SU-DHL-6 (cell line): ENCODE measurements at regions not wholly inside any gene's neighbourhood (a gene's known extent, or its start where the extent isn't known, plus 50 kb on each side); places are given as distances from the start of the nearest gene placed in this dataset.

Experiments used
- H2AFZ ChIP-seq: fragments of 200-600 bp; sonication (generic); 2 replicates; pipeline ENCODE4 v1.6.1; 2014; ENCODE audit warnings: low read depth, mild to moderate bottlenecking, moderate library complexity, mixed read lengths, antibody characterized with exemption, low read length; ENCODE audit not compliant: severe bottlenecking
- H3F3A ChIP-seq: fragments of 200-600 bp; shearing (Covaris generic); 2 replicates; pipeline ENCODE4 v1.6.0; 2016; ENCODE audit warnings: antibody characterized with exemption, mild to moderate bottlenecking; ENCODE audit not compliant: insufficient read depth
- H3K27ac ChIP-seq: fragments of 200-600 bp; sonication (generic); 2 replicates; pipeline ENCODE4 v1.5.1; 2016; ENCODE audit warnings: low read depth, mild to moderate bottlenecking, low read length, moderate library complexity, mixed read lengths
- H3K27me3 ChIP-seq: fragments of 200-600 bp; sonication (generic), shearing (Covaris generic); 2 replicates; pipeline ENCODE4 v1.6.0; 2014; ENCODE audit warnings: mild to moderate bottlenecking, low read length
- H3K36me3 ChIP-seq: fragments of 200-600 bp; sonication (generic); 2 replicates; pipeline ENCODE4 v1.6.1; 2014; ENCODE audit warnings: mild to moderate bottlenecking, low read length, mixed read lengths
- H3K4me2 ChIP-seq: fragments of 300-600, 200-600 bp; shearing (Covaris generic), sonication (generic); 2 replicates; pipeline ENCODE4 v1.6.0; 2014; ENCODE audit warnings: low read length, low read depth, mild to moderate bottlenecking; ENCODE audit not compliant: poor library complexity, severe bottlenecking
- H3K4me3 ChIP-seq: fragments of 200-600 bp; sonication (generic); 2 replicates; pipeline ENCODE4 v1.5.1; 2014; ENCODE audit warnings: antibody characterized with exemption, low read length, mild to moderate bottlenecking, mixed read lengths; ENCODE audit not compliant: insufficient read depth, poor library complexity, severe bottlenecking
- H3K79me2 ChIP-seq: fragments of 200-600 bp; sonication (generic); 2 replicates; pipeline ENCODE4 v1.6.1; 2014; ENCODE audit warnings: mild to moderate bottlenecking, low read length, moderate library complexity; ENCODE audit not compliant: insufficient read depth
- H3K9ac ChIP-seq: fragments of 200-600 bp; sonication (generic); 2 replicates; pipeline ENCODE4 v1.7.0; 2014; ENCODE audit warnings: mild to moderate bottlenecking, low read length
- H3K9me2 ChIP-seq: fragments of 200-600 bp; sonication (generic); replicated peaks from 2 replicates; pipeline ENCODE4 v1.6.1; 2014; ENCODE audit warnings: low read length; ENCODE audit not compliant: insufficient read depth
- H3K9me3 ChIP-seq: fragments of 200-600 bp; sonication (generic); 2 replicates; pipeline ENCODE4 v1.6.1; 2014; ENCODE audit warnings: low read length, mixed read lengths; ENCODE audit not compliant: insufficient read depth
- H4K20me1 ChIP-seq: fragments of 200-600 bp; sonication (generic); 2 replicates; pipeline ENCODE4 v1.6.1; 2014; ENCODE audit warnings: low read depth, mild to moderate bottlenecking, antibody characterized with exemption, low read length, moderate library complexity, mixed read lengths
- EZH2phosphoT487 ChIP-seq: fragments of 200-600 bp; sonication (generic), shearing (Covaris generic); conservative IDR thresholded peaks from 2 replicates; pipeline ENCODE4 v1.6.1; 2018; ENCODE audit warnings: mild to moderate bottlenecking, antibody characterized with exemption, low read length, moderate library complexity, mixed read lengths
- TF ChIP-seq, protein P1 (sequence below): fragments of 200-600 bp; sonication (generic); IDR thresholded peaks from one replicate; pipeline ENCODE4 v1.5.1; 2017; ENCODE audit warnings: antibody characterized with exemption, mild to moderate bottlenecking, low read length, moderate library complexity; ENCODE audit not compliant: insufficient read depth, poor library complexity, severe bottlenecking

DNA sequence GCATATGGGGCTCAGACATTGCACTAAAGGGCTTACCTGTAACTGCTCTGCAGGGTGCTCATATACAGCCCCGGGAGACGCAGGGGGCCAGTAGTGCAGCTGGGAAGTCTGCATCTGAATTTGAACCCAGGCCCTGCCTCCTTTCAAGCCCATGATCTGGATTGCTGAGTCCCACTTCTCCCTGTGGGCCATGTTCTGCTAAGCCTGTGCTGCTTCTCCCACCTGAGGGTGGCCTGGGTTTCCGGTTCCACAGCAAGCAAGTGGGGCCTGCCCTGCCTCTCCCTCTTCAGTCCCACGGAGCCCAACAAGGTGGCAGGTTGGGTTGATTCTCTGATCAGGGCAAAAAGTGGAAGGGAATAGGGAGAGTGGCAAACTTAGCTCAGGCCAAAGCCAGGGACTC lies 56.6 kb upstream of the GDF10 start:
- Histone ChIP-seq H3K9me2 (no peaks in the 10 kb centered on the region), H3K4me3 (no peak overlapping the region), H4K20me1 (no peaks in the 10 kb centered on the region), H3F3A (no peaks in the 10 kb centered on the region), H3K27me3 (no peaks in the 10 kb centered on the region), H3K36me3 (no peaks in the 10 kb centered on the region), H3K79me2 (no peaks in the 10 kb centered on the region), H3K9me3 (no peaks in the 10 kb centered on the region), H3K9ac (no peak overlapping the region), H3K4me2 (no peak overlapping the region), H2AFZ (no peak overlapping the region), H3K27ac (no peak overlapping the region)
- no peak for TF ChIP-seq EZH2phosphoT487
- TF ChIP-seq, protein P1, sequence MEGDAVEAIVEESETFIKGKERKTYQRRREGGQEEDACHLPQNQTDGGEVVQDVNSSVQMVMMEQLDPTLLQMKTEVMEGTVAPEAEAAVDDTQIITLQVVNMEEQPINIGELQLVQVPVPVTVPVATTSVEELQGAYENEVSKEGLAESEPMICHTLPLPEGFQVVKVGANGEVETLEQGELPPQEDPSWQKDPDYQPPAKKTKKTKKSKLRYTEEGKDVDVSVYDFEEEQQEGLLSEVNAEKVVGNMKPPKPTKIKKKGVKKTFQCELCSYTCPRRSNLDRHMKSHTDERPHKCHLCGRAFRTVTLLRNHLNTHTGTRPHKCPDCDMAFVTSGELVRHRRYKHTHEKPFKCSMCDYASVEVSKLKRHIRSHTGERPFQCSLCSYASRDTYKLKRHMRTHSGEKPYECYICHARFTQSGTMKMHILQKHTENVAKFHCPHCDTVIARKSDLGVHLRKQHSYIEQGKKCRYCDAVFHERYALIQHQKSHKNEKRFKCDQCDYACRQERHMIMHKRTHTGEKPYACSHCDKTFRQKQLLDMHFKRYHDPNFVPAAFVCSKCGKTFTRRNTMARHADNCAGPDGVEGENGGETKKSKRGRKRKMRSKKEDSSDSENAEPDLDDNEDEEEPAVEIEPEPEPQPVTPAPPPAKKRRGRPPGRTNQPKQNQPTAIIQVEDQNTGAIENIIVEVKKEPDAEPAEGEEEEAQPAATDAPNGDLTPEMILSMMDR = no peak

DNA sequence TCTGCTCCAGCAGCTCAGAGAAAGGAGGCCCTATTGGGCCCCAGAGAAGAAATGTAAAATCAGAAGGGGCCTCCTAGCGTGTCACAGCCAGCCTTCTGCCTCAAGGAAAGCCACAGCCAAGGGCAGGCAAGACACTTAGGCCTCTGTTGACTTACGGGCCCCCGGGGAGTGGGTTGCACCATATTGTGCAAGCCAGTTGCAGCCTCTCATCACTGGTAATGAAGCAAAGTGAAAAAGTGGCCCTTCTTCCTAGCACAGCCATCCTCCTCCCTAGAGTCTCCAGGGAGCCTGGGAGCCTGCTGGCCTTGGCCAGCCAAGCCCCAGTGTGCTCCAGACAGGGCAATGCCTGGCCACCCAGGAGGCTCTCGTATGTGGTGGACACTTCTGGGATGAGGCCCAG lies 56.2 kb upstream of the GDF10 start:
- H2AFZ ChIP-seq = no peak overlapping the region

DNA sequence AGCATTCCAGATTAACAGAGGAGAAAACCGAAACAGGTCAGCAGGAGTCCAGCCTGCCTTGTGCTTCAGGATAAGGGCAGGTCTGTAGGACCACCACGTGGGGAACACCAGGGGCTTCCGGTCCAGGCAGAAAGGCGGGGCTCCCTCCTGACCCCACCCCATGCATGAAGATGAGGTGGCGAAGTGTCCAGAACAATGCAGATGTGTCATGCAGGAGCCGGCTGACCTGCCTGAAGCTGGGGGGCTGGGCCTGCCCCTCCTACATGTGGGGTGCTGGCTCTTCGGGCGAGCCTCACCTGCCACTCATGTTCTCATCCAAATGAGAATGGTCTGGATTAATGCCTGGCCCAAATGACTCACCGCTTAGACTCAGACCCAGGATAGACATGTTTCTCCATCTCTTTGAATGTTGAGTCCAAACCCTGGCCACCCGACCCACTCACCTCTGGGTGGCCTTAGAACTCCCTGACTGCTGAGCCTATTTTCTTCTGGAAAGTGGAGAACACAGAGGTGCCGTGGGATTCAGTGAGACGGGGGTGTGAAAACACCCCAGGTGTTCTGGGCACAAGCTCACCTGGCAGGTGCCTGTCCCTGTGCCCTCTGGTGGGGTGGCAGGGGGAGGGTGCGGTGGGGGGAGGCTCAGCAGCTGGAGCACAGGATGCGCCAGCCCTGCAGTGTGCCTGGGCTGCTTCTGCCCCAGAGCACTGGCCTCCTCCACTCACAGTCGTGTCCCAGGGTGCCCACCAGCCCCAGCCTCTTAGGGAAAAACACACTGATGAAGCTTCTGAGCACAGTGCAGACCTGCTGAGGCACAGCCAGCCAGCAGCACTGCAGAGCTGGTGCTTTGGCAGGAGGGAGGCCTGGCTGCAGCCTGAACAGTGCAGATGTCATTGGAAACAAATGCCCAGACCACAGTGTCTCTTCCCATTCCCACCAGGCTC lies 55.2 kb upstream of the GDF10 start:
- H3K4me3 ChIP-seq = no peak overlapping the region
- H3K27me3 ChIP-seq = no peaks in the 10 kb centered on the region
- no peak overlapping the region for H3K4me2 ChIP-seq
- no peaks in the 10 kb centered on the region for H3K9me3 ChIP-seq
- H3K9me2 ChIP-seq = no peaks in the 10 kb centered on the region
- H3K9ac ChIP-seq = no peak overlapping the region
- H3K36me3 ChIP-seq = no peaks in the 10 kb centered on the region
- no peak overlapping the region for H3K27ac ChIP-seq
- H4K20me1 ChIP-seq = no peaks in the 10 kb centered on the region
- no peaks in the 10 kb centered on the region for H3F3A ChIP-seq
- TF ChIP-seq, protein P1 = no peak
- TF ChIP-seq EZH2phosphoT487 = no peak
- no peaks in the 10 kb centered on the region for H3K79me2 ChIP-seq
- no peak overlapping the region for H2AFZ ChIP-seq

More for the DNA sequence above, 56.2 kb upstream of the GDF10 start:
- H3K4me2 ChIP-seq = no peak overlapping the region
- H3K9me2 ChIP-seq = no peaks in the 10 kb centered on the region
- H3K79me2 ChIP-seq = no peaks in the 10 kb centered on the region
- H3K9ac ChIP-seq = no peak overlapping the region
- H3K36me3 ChIP-seq = no peaks in the 10 kb centered on the region
- H3F3A ChIP-seq = no peaks in the 10 kb centered on the region
- H3K27me3 ChIP-seq = no peaks in the 10 kb centered on the region
- no peak overlapping the region for H3K27ac ChIP-seq
- TF ChIP-seq, protein P1 = no peak
- TF ChIP-seq EZH2phosphoT487 = no peak
- H3K9me3 ChIP-seq = no peaks in the 10 kb centered on the region
- H4K20me1 ChIP-seq = no peaks in the 10 kb centered on the region
- no peak overlapping the region for H3K4me3 ChIP-seq
